ENCODE measurements at regions not wholly inside any gene's neighbourhood (a gene's known extent, or its start where the extent isn't known, plus 50 kb on each side); places are given as distances from the start of the nearest gene placed in this dataset.
A peak's percentile ranks its signal among the peaks of the same experiment; 100 is the strongest.

- H3K4me3 ChIP-seq (ENCODE audit: low read depth, low read length) = no peak overlapping the region
- peak; percentile 29 for DNase-seq (ENCODE audit: low read depth)
- TF ChIP-seq, protein P1, sequence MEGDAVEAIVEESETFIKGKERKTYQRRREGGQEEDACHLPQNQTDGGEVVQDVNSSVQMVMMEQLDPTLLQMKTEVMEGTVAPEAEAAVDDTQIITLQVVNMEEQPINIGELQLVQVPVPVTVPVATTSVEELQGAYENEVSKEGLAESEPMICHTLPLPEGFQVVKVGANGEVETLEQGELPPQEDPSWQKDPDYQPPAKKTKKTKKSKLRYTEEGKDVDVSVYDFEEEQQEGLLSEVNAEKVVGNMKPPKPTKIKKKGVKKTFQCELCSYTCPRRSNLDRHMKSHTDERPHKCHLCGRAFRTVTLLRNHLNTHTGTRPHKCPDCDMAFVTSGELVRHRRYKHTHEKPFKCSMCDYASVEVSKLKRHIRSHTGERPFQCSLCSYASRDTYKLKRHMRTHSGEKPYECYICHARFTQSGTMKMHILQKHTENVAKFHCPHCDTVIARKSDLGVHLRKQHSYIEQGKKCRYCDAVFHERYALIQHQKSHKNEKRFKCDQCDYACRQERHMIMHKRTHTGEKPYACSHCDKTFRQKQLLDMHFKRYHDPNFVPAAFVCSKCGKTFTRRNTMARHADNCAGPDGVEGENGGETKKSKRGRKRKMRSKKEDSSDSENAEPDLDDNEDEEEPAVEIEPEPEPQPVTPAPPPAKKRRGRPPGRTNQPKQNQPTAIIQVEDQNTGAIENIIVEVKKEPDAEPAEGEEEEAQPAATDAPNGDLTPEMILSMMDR (IDR thresholded peaks at IDR 0.05; ENCODE audit: insufficient read depth, low read depth, low read length) = no peak
These were observed 312.2 kb upstream of the GOT2 start for GRCh38 chr16:59046335-59046734.

DNA sequence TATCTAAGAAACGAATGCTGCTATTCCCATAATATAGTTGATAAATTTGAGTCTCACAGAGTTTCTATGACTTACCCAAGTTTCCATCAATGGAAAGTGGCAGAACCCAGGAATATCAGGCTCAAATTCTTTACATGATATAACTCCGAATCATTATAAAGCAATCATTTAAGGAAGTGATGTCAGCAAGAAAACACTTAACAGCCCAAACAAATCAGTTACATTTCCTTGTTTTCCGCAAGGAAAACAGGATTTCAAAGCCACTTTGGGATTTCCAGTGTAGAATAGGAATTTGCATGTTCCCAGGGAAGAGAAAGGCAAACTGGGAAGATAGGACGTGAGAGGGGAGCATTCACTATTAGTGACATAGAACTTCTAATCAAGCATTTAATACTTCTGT, 311.4 kb upstream of the GOT2 start:
- no peak for DNase-seq (ENCODE audit: low read depth)
- no peak overlapping the region for H3K4me3 ChIP-seq (ENCODE audit: low read depth, low read length)
- TF ChIP-seq, protein P1 (IDR thresholded peaks at IDR 0.05; ENCODE audit: insufficient read depth, low read depth, low read length) = no peak

DNA sequence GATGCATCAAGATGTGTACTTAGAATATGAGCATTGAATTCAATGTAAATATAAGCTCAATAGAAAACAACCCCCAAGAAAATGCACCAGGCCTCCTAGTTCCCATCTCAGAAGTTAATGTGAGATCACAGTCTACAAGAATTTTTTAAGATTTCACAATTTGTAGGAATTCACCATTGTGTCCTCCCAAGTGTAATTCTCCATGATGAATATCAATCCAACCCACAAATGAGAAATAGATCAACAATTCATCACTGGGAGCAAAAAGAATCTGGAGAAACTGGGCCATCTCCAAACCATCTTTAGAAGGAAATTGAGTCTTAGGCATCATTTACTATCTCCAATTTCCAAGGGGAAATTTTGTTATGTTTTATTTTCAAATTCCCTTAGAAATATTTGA, 310.5 kb upstream of the GOT2 start:
- H3K4me3 ChIP-seq (ENCODE audit: low read depth, low read length) = no peak overlapping the region
- DNase-seq (ENCODE audit: low read depth) = no peak
- TF ChIP-seq, protein P1 (IDR thresholded peaks at IDR 0.05; ENCODE audit: insufficient read depth, low read depth, low read length) = no peak

DNA sequence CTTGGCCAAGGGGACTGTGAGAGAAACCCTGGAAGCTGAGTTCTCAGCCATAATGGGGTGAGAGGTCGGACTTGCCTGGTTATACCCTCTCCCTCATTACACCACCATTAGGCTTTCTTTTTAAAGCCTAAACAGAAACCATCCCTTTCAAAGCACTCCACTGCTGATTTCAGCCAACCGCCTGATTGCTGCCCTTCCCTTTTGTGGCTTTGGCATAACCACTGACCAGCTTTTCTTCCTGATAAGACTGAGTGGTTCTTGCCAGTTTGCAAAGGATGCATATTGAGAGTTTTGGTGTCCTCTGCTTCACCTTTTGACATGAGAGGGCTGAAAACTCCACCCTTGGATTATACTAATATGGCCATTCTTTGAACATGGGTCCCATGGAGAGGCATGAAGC, 308.2 kb upstream of the GOT2 start:
- H3K4me3 ChIP-seq (ENCODE audit: low read depth, low read length) = no peak overlapping the region
- DNase-seq (ENCODE audit: low read depth) = no peak
- TF ChIP-seq, protein P1 (IDR thresholded peaks at IDR 0.05; ENCODE audit: insufficient read depth, low read depth, low read length) = no peak

DNA sequence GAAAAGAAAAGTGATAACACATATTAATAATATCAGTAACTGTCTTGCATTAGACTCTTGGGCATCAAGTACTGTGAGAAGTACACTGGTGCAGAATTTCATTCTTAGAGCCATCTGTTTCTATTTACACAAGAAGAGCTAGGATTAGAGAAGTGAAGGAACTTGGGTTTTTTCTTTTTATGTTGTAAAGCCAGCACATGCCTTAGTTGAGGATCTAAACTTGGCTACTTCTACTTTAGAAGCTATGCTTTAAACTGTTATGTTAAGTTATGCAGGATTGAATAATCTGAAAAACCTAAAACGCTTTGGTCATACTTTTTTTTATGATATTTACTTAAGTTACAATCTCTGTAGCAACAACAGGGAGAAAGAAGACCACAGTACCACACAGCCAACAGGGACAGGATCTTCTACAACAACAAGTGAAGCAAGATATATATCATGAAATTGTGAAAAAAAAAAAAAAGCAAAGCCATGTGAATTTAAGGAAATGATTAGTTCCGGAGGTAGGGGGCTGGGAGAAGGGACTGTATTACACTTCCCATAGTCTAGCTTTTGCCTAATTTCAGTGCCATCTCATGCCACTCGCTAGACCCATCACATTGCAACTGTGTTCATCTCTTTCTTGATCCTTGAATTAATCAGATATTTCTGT, 305.1 kb upstream of the GOT2 start:
- no peak overlapping the region for H3K4me3 ChIP-seq (ENCODE audit: low read depth, low read length)
- TF ChIP-seq, protein P1 (IDR thresholded peaks at IDR 0.05; ENCODE audit: insufficient read depth, low read depth, low read length) = no peak
- no peak for DNase-seq (ENCODE audit: low read depth)

- no peak overlapping the region for H3K4me3 ChIP-seq (ENCODE audit: low read depth, low read length)
- no peak for DNase-seq (ENCODE audit: low read depth)
- TF ChIP-seq, protein P1 (IDR thresholded peaks at IDR 0.05; ENCODE audit: insufficient read depth, low read depth, low read length) = no peak
These were observed 296.9 kb upstream of the GOT2 start for GRCh38 chr16:59030923-59031485.

DNA sequence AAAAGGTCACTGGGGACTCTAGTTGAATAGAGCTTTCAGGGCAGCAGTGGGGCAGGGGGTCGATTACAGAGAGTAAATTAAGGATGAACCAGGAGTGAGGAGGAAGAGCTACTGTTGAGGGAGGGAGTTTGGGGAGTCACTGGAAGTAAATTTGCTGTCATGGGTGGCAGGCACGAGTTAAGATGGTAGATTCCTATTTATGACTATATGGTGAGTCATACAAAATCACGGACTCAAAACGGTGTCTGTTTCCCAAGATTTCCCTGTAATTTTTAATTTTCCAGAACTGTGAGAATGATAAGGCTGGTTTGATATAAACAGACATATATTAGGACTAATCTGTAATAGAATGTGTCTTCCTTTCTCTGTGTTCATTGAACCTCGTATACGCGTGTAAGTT, 287.6 kb upstream of the GOT2 start:
- no peak overlapping the region for H3K4me3 ChIP-seq (ENCODE audit: low read depth, low read length)
- peak; percentile 1 for DNase-seq (ENCODE audit: low read depth)

More for the DNA sequence above, 287.6 kb upstream of the GOT2 start:
- TF ChIP-seq, protein P1 (IDR thresholded peaks at IDR 0.05; ENCODE audit: insufficient read depth, low read depth, low read length) = no peak

All from fibroblast of villous mesenchyme (primary cell).